Suprapubic skin (tissue), 4 donors: ENCODE measurements at regions not wholly inside any gene's neighbourhood (a gene's known extent, or its start where the extent isn't known, plus 50 kb on each side); places are given as distances from the start of the nearest gene placed in this dataset.
"Not testable (repeated sequence)": the region's sequence is repeated elsewhere in the genome, so short reads cannot be mapped to it uniquely, and the experiment has no call there.

Experiments used
- DNase-seq, 2 donors: peaks; one replicate each; pipeline ENCODE4 v3.0.0-alpha.2; 2019; ENCODE audit warnings: low spot score in 2 of 2
- H3K27ac ChIP-seq: fragments of 200-600 bp; sonication (generic); one replicate; pipeline ENCODE4 v1.5.1; 2019
- H3K27me3 ChIP-seq: fragments of 200-600 bp; sonication (generic); one replicate; pipeline ENCODE4 v1.5.1; 2019
- H3K36me3 ChIP-seq: fragments of 200-600 bp; sonication (generic); one replicate; pipeline ENCODE4 v1.5.1; 2019
- H3K4me1 ChIP-seq: fragments of 200-600 bp; sonication (generic); one replicate; pipeline ENCODE4 v1.5.1; 2019
- H3K4me3 ChIP-seq: fragments of 200-600 bp; sonication (generic); one replicate; pipeline ENCODE4 v1.5.1; 2019; ENCODE audit warnings: mild to moderate bottlenecking
- H3K9me3 ChIP-seq: fragments of 200-600 bp; sonication (generic); one replicate; pipeline ENCODE4 v1.5.1; 2019
- EP300 ChIP-seq: sonication (generic); formaldehyde crosslinking; IDR thresholded peaks from one replicate; pipeline ENCODE4 v1.6.1; 2017; ENCODE audit warnings: antibody characterized with exemption
- POLR2A ChIP-seq, 2 donors: fragments of 450-650 bp; IDR thresholded peaks; one replicate each; pipeline ENCODE4 v1.6.1; 2017; ENCODE audit warnings: antibody characterized with exemption in 2 of 2, mild to moderate bottlenecking in 2 of 2, moderate library complexity in 2 of 2
- POLR2AphosphoS5 ChIP-seq, 3 donors: sonication (generic); formaldehyde crosslinking; IDR thresholded peaks; one replicate each; pipeline ENCODE4 v1.6.1; 2017; ENCODE audit warnings: antibody characterized with exemption in 3 of 3
- WGBS: methylation state at CpG from one replicate; pipeline ENCODE4 v1.1.5; 2018; 5-methylcytosine and 5-hydroxymethylcytosine counted together
- TF ChIP-seq, protein P1 (sequence below), 2 donors: fragments of 200-600 bp in 1 of 2; fragments of 450-650 bp in 1 of 2; sonication (generic) in 1 of 2; IDR thresholded peaks; one replicate each; pipeline ENCODE4 v1.5.1; 2016 to 2019; ENCODE audit warnings: antibody characterized with exemption in 2 of 2, mild to moderate bottlenecking in 1 of 2, moderate library complexity in 1 of 2

DNA sequence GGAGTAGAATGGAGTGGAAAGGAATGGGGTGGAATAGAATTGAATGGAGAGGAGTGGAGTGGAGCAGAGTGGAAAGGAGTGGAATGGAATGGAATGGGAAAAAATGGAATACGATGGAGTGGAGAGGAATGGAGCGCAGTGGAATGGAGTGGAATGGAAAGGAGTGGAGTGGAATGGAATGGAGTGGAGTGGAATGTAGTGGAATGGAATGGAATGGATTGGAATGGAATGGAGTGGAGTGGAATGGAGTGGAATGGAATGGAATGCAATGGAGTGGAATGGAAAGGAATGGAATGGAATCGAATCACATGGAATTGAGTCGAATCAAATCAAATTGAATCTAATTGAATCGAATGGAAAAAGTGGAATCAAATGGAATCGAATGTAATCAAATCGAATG is 1016.1 kb downstream of the CDY1 start:
- Histone ChIP-seq H3K27me3 (no peaks in the 10 kb centered on the region), H3K4me3 (no peak overlapping the region), H3K4me1 (no peaks in the 10 kb centered on the region), H3K9me3 (no peaks in the 10 kb centered on the region), H3K36me3 (no peaks in the 10 kb centered on the region), H3K27ac (no peak overlapping the region)
- no peak for DNase-seq
- no CpG with 5 or more reads among the region's 7 CpGs for WGBS
- no peak for TF ChIP-seq EP300
- no peak for TF ChIP-seq POLR2AphosphoS5 (IDR thresholded peaks at IDR 0.05)
- no peak for TF ChIP-seq POLR2A (IDR thresholded peaks at IDR 0.05)
- TF ChIP-seq, protein P1, sequence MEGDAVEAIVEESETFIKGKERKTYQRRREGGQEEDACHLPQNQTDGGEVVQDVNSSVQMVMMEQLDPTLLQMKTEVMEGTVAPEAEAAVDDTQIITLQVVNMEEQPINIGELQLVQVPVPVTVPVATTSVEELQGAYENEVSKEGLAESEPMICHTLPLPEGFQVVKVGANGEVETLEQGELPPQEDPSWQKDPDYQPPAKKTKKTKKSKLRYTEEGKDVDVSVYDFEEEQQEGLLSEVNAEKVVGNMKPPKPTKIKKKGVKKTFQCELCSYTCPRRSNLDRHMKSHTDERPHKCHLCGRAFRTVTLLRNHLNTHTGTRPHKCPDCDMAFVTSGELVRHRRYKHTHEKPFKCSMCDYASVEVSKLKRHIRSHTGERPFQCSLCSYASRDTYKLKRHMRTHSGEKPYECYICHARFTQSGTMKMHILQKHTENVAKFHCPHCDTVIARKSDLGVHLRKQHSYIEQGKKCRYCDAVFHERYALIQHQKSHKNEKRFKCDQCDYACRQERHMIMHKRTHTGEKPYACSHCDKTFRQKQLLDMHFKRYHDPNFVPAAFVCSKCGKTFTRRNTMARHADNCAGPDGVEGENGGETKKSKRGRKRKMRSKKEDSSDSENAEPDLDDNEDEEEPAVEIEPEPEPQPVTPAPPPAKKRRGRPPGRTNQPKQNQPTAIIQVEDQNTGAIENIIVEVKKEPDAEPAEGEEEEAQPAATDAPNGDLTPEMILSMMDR (IDR thresholded peaks at IDR 0.05) = no peak

DNA sequence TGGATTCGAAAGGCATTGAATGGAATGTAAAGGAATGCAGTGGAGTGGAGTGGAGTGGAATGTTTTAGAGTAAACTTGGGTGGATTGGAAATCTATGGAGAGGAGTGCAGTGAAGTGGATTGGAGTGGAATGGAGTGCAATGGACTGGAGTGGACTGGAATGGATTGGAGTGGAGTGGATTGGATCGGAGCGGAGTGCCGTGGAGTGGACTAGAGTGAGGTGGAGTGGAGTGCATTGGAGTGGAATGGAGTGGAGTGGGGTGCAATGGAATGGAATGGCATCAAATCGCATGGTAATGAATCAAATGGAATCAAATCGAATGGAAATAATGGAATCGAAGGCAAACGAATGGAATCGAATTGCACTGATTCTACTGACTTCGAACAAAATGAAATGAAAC is 1023.9 kb downstream of the CDY1 start:
- H3K4me1 ChIP-seq, H3K4me3 ChIP-seq, H3K27me3 ChIP-seq, H3K27ac ChIP-seq, H3K36me3 ChIP-seq: not testable (repeated sequence)
- peaks cover 26% of the 10 kb centered on the region for H3K9me3 ChIP-seq
- WGBS = no CpG with 5 or more reads among the region's 10 CpGs
- DNase-seq = peak in 1 of 2 donors; percentile 76

DNA sequence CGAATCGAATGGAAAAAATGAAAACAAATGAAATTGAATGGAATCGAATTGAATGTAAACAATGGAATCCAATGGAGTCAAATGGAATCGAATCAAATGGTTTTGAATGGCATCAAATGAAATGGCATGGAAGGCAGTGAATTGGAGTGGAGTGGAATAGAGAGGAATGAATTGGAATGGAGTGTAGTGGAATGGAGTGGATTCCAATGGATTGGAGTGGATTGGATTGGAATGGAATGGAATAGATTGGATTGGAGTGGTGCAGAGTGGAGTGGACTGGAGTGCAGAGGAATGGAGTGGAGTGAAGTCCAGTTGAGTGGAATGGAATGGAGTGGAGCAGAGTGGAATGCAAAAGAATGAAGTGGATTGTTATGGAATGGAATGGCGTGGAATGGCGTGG is 1026.3 kb downstream of the CDY1 start:
- not testable (repeated sequence) for H3K27me3 ChIP-seq, H3K4me3 ChIP-seq, H3K27ac ChIP-seq, DNase-seq, H3K4me1 ChIP-seq, H3K36me3 ChIP-seq
- peaks cover 26% of the 10 kb centered on the region for H3K9me3 ChIP-seq
- WGBS = no CpG with 5 or more reads among the region's 6 CpGs

DNA sequence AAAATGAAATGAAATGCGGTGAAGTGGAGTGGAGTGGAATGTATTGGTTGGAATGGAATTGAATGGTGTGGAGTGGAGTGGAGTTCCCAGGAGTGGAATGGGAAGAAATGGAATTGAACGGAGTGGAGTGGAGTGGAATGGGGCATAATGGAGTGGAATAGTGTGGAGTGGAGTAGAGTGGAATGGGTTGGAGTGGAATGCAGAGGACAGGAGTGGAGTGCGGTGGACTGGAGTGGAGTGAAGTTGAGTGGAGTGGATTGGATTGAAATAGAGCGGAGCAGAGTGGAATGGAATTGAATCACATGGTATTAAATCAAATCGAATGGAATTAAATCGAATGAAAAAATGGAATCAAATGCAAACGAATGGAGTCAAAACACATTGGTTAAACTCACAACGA is 1042.3 kb downstream of the CDY1 start:
- H3K4me3 ChIP-seq, H3K36me3 ChIP-seq, H3K4me1 ChIP-seq, DNase-seq, H3K27ac ChIP-seq, H3K27me3 ChIP-seq: not testable (repeated sequence)
- WGBS = no CpG with 5 or more reads among the region's 8 CpGs
- peaks cover 26% of the 10 kb centered on the region for H3K9me3 ChIP-seq

DNA sequence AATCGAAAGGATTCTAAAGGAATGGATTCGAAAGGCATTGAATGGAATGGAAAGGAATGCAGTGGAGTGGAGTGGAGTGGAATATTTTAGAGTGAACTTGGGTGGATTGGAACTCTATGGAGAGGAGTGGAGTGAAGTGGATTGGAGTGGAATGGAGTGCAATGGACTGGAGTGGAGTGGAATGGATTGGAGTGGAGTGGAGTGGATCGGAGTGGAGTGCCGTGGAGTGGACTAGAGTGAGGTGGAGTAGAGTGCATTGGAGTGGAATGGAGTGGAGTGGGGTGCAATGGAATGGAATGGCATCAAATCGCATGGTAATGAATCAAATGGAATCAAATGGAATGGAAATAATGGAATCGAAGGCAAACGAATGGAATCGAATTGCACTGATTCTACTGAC is 1044.8 kb downstream of the CDY1 start:
- no CpG with 5 or more reads among the region's 8 CpGs for WGBS
- peak in 1 of 2 donors; percentile 83 for DNase-seq
- H3K4me3 ChIP-seq = not testable (repeated sequence)

DNA sequence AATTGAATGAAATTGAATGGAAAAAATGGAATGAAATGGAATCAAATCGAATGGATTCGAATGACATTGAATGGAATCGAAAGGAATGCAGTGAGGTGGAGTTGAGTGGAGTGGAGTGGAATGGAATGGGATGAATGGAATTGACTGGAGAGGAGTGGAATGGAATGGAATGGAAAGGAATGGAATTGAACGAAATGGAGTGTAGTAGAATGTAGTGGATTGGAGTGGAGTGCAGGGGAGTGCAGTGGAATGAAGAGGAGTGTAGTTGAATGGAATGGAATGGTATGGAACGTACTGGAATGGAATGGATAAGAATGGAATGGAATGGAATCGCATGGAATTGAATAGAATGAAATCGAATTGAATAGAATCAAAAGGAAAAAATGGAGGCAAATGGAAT is 1047.3 kb downstream of the CDY1 start:
- not testable (repeated sequence) for H3K36me3 ChIP-seq, H3K4me3 ChIP-seq, DNase-seq, H3K27me3 ChIP-seq, H3K4me1 ChIP-seq, H3K27ac ChIP-seq
- no CpG with 5 or more reads among the region's 7 CpGs for WGBS
- H3K9me3 ChIP-seq = peaks cover 30% of the 10 kb centered on the region

More for the DNA sequence above, 1044.8 kb downstream of the CDY1 start:
- not testable (repeated sequence) for H3K36me3 ChIP-seq, H3K4me1 ChIP-seq, H3K27ac ChIP-seq, H3K27me3 ChIP-seq
- H3K9me3 ChIP-seq = peaks cover 40% of the 10 kb centered on the region

DNA sequence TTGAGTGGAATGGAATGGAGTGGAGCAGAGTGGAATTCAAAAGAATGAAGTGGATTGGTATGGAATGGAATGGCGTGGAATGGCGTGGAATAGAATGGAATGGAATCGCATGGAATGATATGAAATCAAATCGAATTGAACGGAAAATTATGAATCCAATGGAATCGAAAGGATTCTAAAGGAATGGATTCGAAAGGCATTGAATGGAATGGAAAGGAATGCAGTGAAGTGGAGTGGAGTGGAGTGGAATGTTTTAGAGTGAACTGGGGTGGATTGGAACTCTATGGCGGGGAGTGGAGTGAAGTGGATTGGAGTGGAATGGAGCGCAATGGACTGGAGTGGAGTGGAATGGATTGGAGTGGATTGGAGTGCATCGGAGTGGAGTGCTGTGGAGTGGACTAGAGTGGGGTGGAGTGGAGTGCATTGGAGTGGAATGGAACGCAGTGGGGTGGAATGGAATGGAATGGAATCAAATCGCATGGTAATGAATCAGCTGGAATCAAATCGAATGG is 1048.5 kb downstream of the CDY1 start:
- peaks cover 23% of the 10 kb centered on the region for H3K9me3 ChIP-seq
- not testable (repeated sequence) for H3K4me3 ChIP-seq, H3K36me3 ChIP-seq, H3K4me1 ChIP-seq, H3K27ac ChIP-seq, H3K27me3 ChIP-seq
- DNase-seq = peak in 1 of 2 donors; percentile 92
- no CpG with 5 or more reads among the region's 13 CpGs for WGBS

DNA sequence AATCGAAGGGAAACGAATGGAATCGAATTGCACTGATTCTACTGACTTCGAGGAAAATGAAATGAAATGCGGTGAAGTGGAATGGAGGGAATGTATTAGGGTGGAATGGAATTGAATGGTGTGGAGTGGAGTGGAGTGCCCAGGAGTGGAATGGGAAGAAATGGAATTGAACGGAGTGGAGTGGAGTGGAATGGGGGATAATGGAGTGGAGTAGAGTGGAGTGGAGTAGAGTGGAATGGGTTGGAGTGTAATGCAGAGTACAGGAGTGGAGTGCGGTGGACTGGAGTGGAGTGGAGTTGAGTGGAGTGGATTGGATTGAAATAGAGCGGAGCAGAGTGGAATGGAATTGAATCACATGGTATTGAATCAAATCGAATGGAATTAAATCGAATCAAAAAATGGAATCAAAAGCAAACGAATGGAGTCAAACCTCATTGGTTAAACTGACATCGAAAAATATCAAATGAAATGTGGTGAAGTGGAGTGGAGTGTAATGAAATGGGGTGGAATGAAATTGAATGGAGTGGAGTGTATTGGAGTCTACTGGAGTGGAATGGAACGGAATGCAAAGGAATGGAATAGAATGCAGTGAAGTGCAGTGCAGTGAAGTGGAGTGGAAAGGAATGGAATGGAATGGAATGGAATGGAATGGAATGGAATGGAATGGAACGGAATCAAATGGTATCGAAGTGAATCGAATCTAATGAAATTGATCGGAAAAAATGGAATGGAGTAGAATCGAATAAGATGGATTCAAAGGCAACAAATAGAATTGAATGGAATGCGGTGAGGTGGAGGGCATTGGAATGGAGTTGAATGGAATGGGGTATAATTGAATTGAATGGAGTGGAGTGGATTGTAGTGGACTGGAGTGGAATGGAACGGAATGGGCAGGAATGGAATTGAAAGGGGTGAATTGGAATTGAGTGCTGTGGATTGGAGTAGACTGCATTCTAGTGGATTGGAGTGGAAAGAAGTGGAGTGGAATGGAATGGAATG is 1049.3 kb downstream of the CDY1 start:
- H3K27me3 ChIP-seq, H3K4me1 ChIP-seq, H3K27ac ChIP-seq, H3K4me3 ChIP-seq, H3K36me3 ChIP-seq: not testable (repeated sequence)
- peaks cover 23% of the 10 kb centered on the region for H3K9me3 ChIP-seq
- no CpG with 5 or more reads among the region's 20 CpGs for WGBS
- peak in 1 of 2 donors; percentile 94 for DNase-seq
